Fibroblast of skin of left quadriceps (primary cell): ENCODE measurements at regions not wholly inside any gene's neighbourhood (a gene's known extent, or its start where the extent isn't known, plus 50 kb on each side); places are given as distances from the start of the nearest gene placed in this dataset.
"Not testable (repeated sequence)": the region's sequence is repeated elsewhere in the genome, so short reads cannot be mapped to it uniquely, and the experiment has no call there.

Experiments
- DNase-seq, 2 experiments: peaks; one replicate each; pipeline ENCODE4 v3.0.0-alpha.2; 2013; ENCODE audit warnings: low read depth in 2 of 2

GRCh38 chr4:24209131-24209530 lies 319.3 kb upstream of the PPARGC1A start:
- DNase-seq: no peak

- no peak for DNase-seq
Observed at GRCh38 chr4:24208691-24209090, 318.8 kb upstream of the PPARGC1A start.

GRCh38 chr4:24204708-24205107 lies 314.9 kb upstream of the PPARGC1A start:
- not testable (repeated sequence) for DNase-seq

- DNase-seq: no peak
Observed at GRCh38 chr4:24203926-24204325, 314.1 kb upstream of the PPARGC1A start.

GRCh38 chr4:24202579-24202978 lies 312.7 kb upstream of the PPARGC1A start:
- DNase-seq: no peak

GRCh38 chr4:24197955-24198354 lies 308.1 kb upstream of the PPARGC1A start:
- no peak for DNase-seq

- DNase-seq: no peak
Observed at GRCh38 chr4:24196785-24197184, 306.9 kb upstream of the PPARGC1A start.

- no peak for DNase-seq
Observed at GRCh38 chr4:24195991-24196736, 306.3 kb upstream of the PPARGC1A start.

- no peak for DNase-seq
Observed at GRCh38 chr4:24192018-24192641, 302.3 kb upstream of the PPARGC1A start.

GRCh38 chr4:24190761-24191695 lies 301.2 kb upstream of the PPARGC1A start:
- DNase-seq: no peak

GRCh38 chr4:24188459-24188858 lies 298.6 kb upstream of the PPARGC1A start:
- no peak for DNase-seq

GRCh38 chr4:24186466-24186865 lies 296.6 kb upstream of the PPARGC1A start:
- DNase-seq: no peak

- DNase-seq: no peak
Observed at GRCh38 chr4:24181005-24181404, 291.2 kb upstream of the PPARGC1A start.

- no peak for DNase-seq
Observed at GRCh38 chr4:24180586-24180985, 290.7 kb upstream of the PPARGC1A start.

- no peak for DNase-seq
Observed at GRCh38 chr4:24179201-24179840, 289.5 kb upstream of the PPARGC1A start.

- DNase-seq: not testable (repeated sequence)
Observed at GRCh38 chr4:24177443-24177842, 287.6 kb upstream of the PPARGC1A start.

GRCh38 chr4:24175707-24176106 lies 285.9 kb upstream of the PPARGC1A start:
- DNase-seq: no peak

- no peak for DNase-seq
Observed at GRCh38 chr4:24174602-24175001, 284.8 kb upstream of the PPARGC1A start.

GRCh38 chr4:24172406-24172805 lies 282.6 kb upstream of the PPARGC1A start:
- DNase-seq: no peak

GRCh38 chr4:24169956-24170355 lies 280.1 kb upstream of the PPARGC1A start:
- DNase-seq: no peak

GRCh38 chr4:24168658-24169057 lies 278.8 kb upstream of the PPARGC1A start:
- no peak for DNase-seq

GRCh38 chr4:24166501-24166900 lies 276.7 kb upstream of the PPARGC1A start:
- no peak for DNase-seq
